H1 (cell line): ENCODE measurements at regions not wholly inside any gene's neighbourhood (a gene's known extent, or its start where the extent isn't known, plus 50 kb on each side); places are given as distances from the start of the nearest gene placed in this dataset.

Experiments
- CHD2 ChIP-seq: IDR thresholded peaks from 2 replicates; pipeline ENCODE4 v1.6.1; 2012; ENCODE audit warnings: low read length, improper control_type of control experiment
- CREB1 ChIP-seq: IDR thresholded peaks from 2 replicates; pipeline ENCODE4 v1.6.1; 2012; ENCODE audit warnings: inconsistent platforms
- EP300 ChIP-seq, 2 experiments: IDR thresholded peaks; 1 replicate in 1 of 2; 2 replicates in 1 of 2; pipeline ENCODE4 v1.6.1; 2011 to 2012; ENCODE audit warnings: low read depth in 2 of 2, low read length in 2 of 2, mild to moderate bottlenecking in 2 of 2, borderline replicate concordance in 1 of 2, inconsistent platforms in 1 of 2, moderate library complexity in 1 of 2
- EZH2 ChIP-seq: fragments of 200-600 bp; sonication (generic); IDR thresholded peaks from 2 replicates; pipeline ENCODE4 v1.7.1; 2012; ENCODE audit warnings: low read depth, mild to moderate bottlenecking, moderate library complexity, low read length, inconsistent platforms; ENCODE audit not compliant: severe bottlenecking
- JUN ChIP-seq: IDR thresholded peaks from 2 replicates; pipeline ENCODE4 v1.6.1; 2011; ENCODE audit warnings: low read depth, mild to moderate bottlenecking, improper control_type of control experiment, low read length
- RFX5 ChIP-seq: IDR thresholded peaks from 2 replicates; pipeline ENCODE4 v1.6.1; 2011; ENCODE audit warnings: low read depth, low read length, improper control_type of control experiment, borderline replicate concordance
- RXRA ChIP-seq: IDR thresholded peaks from 2 replicates; pipeline ENCODE4 v1.6.1; 2011; ENCODE audit warnings: low read depth, mild to moderate bottlenecking, low read length, moderate library complexity; ENCODE audit not compliant: insufficient read depth
- SIX5 ChIP-seq: IDR thresholded peaks from 2 replicates; pipeline ENCODE4 v1.6.1; 2011; ENCODE audit warnings: mild to moderate bottlenecking, low read depth, low read length
- TF ChIP-seq, protein P1 (sequence below), 3 experiments: IDR thresholded peaks; 1 replicate in 2 of 3; 2 replicates in 1 of 3; pipeline versions ENCODE4 v1.5.1 to v1.6.1; 2011; ENCODE audit warnings: low read length in 3 of 3, mild to moderate bottlenecking in 3 of 3, inconsistent platforms in 2 of 3, low read depth in 1 of 3, moderate library complexity in 1 of 3; ENCODE audit not compliant: insufficient read depth in 1 of 3; ENCODE audit errors: control extremely low read depth in 1 of 3

DNA sequence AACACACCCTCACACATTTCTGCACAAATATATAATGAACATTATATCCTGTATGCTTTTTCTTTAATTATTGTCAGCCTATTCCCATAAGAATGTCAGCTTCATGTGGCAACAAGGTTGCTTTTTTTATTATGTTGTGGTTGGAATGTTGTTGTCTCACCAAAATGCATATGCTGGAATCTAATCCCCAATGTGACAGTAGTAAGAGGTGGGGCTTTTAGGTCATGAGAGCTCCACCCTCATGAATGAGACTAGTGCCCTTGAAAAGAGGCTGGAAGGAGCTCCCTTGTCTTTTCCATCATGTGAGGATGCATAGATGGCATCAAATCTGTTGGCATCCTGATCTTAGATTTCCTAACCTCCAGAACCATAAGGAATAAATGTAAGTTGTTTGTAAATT lies 131.3 kb upstream of the IRX6 start:
- no peak for TF ChIP-seq EZH2
- TF ChIP-seq RXRA: no peak
- TF ChIP-seq, protein P1, sequence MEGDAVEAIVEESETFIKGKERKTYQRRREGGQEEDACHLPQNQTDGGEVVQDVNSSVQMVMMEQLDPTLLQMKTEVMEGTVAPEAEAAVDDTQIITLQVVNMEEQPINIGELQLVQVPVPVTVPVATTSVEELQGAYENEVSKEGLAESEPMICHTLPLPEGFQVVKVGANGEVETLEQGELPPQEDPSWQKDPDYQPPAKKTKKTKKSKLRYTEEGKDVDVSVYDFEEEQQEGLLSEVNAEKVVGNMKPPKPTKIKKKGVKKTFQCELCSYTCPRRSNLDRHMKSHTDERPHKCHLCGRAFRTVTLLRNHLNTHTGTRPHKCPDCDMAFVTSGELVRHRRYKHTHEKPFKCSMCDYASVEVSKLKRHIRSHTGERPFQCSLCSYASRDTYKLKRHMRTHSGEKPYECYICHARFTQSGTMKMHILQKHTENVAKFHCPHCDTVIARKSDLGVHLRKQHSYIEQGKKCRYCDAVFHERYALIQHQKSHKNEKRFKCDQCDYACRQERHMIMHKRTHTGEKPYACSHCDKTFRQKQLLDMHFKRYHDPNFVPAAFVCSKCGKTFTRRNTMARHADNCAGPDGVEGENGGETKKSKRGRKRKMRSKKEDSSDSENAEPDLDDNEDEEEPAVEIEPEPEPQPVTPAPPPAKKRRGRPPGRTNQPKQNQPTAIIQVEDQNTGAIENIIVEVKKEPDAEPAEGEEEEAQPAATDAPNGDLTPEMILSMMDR (IDR thresholded peaks at IDR 0.05; ENCODE audit: control extremely low read depth in 1 of 3, insufficient read depth in 1 of 3, low read depth in 1 of 3, low read length in 3 of 3): no peak
- TF ChIP-seq CREB1: no peak
- TF ChIP-seq EP300 (IDR thresholded peaks at IDR 0.05; ENCODE audit: borderline replicate concordance in 1 of 2, low read depth in 2 of 2, low read length in 2 of 2): no peak
- no peak for TF ChIP-seq SIX5
- no peak for TF ChIP-seq JUN
- no peak for TF ChIP-seq CHD2
- TF ChIP-seq RFX5: no peak
